Brain pericyte (primary cell): ENCODE measurements at regions not wholly inside any gene's neighbourhood (a gene's known extent, or its start where the extent isn't known, plus 50 kb on each side); places are given as distances from the start of the nearest gene placed in this dataset.

ENCODE experiments used
- DNase-seq: peaks from one replicate; pipeline ENCODE4 v3.0.0-alpha.2; 2012; ENCODE audit warnings: low read depth, low spot score

DNA sequence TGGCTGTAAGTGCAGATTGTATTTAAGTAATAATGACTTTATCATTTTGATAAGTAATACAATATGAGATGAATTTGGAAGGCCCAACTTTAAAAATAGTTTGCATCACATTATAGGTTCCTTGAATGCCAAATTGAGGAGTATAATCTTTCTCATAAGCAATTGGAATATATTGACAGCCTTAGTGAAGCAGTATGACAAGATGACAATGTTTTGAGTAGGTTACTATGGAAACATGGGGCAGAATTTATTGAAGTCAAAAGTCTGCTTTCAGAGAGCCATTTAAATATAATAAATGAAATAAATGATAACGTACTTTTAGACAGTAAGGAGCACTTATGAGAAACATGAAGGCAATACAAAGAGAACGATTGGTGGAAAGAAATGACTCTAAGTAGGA, 776.4 kb downstream of the TECRL start:
- no peak for DNase-seq

DNA sequence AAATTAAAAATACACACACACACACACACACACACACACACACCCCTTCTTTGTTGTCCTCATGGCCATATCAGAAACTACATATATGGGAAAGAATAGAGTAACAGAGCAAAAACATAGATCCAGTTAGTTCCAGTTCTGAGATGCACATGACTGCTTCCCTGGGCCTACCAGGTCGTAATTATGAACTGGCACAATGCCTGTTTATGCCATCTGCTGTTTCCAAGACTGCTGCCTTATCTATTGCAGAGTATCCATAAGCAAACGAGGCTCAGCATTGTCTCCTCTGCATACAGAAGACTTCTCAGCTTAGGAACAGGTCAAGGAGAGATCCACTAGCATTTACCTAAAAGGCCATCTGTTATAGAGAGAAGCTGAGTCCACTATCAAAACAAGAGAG, 789.0 kb downstream of the TECRL start:
- DNase-seq, result no peak

DNA sequence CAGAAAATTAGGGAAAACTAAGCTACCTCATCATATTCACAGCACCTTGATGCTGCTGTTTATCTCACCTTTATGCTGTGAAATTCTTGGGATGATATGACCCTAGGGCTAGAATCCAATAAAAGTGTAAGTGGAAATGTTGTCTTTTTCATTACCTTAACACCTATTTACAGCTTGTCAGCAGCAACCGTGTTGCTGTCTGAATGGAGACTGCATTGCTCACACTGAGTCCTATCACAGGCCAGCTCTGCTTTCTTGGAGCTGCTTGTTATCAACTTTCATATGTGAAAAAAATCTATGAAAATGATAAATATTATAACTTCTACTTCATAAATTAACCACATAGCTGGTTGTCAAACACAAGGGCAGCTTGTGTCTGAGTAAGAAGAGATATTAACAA, 789.5 kb downstream of the TECRL start:
- no peak for DNase-seq

DNA sequence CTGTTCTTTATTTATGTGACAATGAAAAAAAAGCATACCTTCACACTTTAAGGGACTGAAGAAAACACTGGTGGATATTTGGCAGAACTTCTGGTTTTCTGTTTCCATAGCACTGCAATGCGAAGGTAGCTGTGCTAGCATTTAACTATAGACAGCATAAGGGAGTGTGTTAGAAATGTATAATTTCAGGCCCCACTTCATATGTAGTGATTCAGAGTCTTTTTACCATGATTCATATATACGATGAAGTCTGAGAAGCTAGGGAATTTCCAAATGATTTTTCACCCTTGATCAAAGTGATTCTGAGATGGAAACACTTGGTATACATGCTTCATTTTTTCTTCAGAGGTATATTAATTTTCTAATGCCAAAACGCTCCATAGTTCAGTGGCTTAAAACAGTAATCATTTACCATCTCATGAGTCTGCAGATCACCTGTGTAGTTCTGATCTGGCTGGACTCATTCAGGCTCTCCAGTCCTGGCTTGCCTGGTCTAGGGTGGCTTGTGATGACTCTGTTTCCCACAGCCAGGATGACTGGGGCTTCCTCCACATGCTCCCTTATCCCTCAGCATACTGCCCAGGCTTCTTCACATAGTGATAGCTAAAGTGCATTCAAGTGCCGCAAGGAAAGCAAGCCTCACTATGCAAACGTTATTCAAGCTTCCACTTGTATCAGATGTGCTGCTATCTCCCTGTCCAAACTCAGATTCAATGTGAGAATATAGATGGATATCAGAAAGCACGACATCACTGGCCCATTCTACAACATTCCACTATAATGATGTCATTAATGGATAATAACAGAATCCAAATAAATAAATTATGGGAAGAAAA, 790.1 kb downstream of the TECRL start:
- DNase-seq, result no peak

DNA sequence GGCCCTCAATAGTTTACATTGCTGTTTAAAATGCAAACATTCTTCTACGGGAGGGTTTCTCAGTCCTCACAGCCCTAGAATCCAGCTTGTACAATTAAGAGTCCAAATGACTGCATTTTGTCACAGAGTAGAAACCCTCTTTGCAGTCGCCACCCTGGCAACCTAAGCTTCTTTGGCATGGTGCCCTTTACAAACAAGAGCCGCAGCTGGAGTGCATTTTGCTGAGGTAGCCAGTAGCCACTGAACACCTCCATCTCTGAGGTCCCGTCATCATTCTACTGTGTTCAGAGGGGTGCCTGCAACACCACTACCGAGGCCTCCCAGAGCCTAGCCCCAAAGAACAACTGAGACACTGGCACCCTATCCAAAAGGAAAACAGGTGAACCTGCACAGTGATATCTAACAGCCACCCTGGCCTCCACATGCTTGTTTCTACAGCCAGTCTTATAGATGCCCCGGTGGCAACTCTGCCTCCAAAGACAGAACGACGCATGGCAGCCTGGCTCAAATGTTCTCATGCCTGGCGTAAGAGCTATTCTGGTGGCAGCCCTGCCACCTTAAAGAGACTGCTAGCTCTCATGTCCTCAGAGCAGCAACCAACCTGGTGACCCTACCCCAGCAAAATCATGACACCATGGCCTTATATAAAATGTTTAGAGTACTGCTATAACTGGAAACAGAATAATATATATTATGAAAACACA, 801.9 kb downstream of the TECRL start:
- no peak for DNase-seq

DNA sequence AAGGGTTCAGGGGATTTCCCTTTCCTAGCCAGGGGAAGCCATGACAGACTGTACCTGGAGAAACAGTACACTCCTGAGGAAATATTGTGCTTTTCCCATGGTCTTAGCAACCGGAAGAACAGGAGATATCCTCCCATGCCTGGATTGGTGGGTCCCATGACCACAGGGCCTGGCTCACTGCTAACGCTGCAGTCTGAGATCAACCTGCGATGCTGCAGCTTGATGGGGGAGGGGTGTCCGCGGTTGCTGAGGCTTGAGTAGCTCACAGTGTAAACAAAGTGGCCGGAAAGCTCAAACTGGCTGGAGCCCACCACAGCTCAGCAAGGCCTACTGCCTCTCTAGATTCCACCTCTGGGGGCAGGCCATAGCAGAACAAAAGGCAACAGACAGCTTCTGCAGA, 819.5 kb downstream of the TECRL start:
- DNase-seq, result no peak

DNA sequence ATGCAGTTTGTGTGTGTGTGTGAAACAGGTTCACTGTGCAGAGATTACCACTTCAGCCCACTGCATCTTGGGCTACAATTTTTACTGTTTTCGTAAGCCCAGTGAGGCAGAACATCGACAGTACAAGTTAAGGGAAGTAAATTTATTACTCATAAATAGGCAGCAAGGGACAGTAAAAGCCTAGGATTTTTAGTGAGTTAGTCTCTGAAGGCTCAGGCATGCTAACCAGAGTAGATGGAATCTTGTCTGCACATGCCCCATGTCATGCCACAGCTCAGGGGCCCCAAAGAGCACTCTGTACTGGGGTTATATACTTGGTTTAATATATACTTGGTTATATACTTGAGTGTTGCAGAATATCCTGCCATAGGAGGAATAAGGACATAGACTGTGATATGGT, 825.7 kb downstream of the TECRL start:
- no peak for DNase-seq

DNA sequence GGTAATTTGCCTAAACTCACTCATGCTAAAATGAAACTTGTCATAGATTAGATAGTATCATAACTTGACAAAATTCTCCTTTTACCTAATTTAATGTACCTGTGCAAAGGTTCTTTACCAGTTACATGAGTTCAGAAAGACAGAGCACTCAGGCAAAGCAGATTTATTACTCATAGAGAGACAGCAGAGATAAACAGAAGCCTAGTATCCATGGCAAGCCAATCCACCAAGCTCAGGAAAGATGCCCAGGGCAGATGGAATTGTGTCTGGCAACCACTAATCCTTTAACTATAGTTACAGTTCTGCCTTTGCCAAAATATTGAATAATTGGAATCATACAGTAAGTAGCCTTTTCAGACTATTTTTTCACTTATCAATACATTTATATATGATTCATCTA, 826.2 kb downstream of the TECRL start:
- DNase-seq, result no peak

DNA sequence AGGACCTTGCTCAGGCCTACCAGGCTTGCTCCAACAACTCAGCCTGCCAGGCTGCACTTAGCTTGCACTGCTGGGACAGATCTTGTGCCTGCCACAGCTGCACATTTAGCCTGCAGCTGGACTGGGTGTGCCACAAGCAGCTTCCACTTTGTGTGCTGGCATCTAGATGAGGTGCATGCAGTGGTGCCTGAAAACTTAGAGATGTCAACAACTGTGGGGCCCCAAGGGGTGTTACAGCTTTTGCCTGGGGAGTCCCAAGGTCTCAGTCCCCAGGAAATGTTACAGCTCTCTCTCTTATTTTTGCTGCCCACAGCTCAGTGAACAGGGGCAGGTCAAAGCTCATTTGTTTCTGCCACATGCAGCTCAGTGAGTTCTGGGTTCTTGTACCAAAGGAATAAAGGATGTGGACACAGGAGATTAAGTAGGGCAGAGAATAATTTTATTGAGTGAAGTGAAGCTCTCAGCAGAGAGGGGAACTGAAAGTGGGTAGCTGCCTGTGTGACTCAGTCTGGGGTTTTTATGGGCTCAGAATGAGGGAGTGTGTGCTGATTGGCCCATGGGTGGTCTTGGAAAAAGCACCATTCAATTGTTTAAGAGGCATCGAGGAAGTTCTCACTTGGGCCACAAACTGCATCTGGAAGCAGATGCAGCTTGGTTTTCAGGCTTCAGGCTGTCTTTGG, 828.3 kb downstream of the TECRL start:
- no peak for DNase-seq

DNA sequence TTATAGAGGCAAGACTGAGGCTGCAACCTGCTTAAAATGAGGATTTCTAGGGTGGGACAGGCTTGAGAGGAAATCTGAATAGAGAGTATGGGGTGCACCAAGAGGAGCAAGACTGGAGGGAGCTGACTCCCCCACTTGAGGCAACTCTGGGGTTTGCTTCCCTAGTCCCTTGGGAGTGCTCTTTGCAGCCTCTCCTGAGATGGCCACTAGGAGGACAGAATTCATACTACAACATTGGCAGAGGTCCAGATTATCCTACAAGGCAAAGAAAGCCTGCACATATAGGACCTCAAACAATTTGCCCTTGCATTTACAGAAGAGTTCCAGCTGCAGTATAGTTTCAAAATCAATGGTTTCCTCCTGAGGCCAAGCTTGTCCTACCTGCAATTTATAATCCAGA, 830.9 kb downstream of the TECRL start:
- no peak for DNase-seq

DNA sequence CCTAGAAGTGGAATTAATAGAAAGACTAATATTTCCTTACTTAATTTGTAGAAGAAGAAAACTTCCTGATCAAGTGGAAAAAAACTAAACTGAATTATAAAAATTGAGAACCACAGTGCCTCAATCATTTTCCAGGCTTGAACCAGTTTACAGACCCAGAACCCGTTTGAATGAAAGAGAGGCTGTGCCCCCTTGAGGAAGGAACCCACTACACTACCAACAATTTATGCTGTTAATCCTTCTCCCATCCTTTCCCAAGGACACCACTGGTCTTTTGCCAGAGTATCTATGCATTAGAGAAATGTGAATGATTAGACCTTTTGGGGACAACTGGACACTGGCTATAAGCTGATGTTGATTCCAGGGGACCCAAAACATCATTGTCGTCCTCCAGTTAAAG, 842.6 kb downstream of the TECRL start:
- DNase-seq, result no peak

DNA sequence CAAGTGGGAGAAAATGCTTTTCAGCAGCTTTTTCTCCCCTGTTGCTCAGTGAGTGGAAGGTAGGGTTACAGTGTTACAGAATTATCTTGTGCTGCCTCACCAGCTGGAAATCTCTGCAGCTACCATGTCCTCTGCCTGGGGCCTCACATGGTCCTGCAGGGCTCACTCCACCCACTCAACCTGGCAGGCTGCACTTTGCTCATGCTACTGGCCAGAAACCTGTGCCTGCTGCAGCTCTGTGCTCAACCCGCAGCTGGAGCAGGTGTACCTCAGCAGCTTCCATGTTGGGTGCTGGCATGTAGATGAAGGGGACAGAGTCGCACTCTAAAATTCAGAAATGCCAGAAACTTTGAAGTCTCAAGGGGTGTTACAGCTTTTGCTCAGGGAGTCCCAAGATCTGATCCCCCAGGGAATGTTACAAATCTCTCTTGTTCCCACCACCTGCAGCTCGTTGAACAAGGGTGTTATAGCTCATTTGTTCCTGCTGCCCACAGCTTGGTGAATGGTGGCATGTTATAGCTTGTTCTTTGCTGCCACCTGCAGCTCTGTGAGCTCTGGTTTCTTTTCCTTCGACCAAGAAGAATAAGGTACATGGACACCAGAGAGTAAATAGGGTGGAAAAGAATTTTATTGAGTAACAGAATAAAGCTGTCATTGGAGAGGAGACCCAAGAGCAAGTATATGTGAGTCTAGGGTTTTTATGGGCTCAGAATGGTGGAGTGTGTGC, 845.8 kb downstream of the TECRL start:
- DNase-seq, result no peak

DNA sequence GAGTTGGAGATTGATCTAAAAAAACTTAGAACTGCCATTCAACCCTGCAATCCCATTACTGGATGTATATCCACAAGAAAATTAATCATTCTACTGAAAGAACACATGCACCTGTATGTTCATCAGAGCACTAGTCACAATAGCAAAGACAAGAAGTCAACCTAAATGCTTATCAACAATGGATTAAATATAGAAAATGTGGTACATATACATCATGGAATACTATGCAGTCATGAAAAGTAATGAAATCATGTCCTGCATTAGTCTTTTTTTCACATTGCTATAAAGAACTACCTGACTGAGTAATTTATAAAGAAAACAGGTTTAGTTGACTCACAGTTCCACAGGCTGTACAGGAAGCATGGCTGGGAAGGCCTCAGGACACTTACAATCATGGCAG, 850.5 kb downstream of the TECRL start:
- no peak for DNase-seq

DNA sequence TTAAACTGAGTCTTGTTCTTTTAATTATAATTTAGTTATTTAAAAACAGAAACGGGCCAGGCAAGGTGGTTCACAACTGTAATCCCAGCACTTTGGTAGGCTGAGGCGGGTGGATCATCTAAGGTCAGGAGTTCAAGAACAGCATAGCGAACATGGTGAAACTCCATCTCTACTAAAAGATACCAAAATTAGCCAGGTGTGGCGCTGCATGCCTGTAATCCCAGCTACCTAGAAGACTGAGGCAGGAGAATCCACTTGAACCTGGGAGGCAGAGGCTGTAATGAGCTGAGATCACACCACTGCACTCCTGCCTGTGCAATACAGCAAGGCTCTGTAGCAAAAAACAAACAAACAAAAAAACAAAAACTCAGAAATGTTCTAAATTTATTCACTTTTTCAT, 852.9 kb downstream of the TECRL start:
- no peak for DNase-seq

DNA sequence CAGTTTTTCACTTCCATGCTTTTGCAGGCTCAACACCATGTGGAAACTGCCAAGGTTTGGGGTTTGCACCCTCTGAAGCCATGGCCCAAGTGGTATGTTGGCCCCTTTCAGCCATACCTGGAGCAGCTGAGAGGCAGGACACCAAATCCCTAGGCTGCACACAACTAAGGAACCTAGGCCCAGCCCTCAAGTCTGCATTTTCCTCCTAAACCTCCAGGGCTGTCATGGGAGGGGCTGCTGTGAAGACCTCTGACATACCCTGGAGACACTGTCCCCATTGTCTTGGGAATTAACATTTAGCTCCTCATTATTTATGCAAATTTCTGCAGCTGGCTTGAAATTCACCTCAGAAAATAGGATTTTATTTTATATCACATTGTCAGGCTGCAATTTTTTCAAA, 856.1 kb downstream of the TECRL start:
- DNase-seq, result no peak

DNA sequence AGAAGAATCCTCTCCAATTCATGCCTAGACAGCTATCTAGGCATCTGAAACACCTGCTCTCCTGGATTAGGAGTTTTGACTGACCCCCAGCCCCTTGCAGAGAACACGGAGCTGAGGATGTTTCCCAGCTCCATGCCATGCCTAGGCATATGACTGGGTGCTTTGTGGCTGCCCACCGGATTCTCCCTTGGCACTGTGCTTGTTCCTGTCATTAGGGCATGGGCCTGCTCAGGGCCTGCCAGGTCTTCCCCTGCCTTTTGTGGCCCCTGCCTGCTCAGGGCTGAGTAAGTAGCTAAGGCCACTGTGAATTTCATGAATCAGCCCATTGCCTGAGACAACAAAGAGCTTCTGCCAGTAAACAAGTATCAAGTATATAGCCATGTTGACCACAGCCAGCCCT, 867.4 kb downstream of the TECRL start:
- DNase-seq, result no peak

DNA sequence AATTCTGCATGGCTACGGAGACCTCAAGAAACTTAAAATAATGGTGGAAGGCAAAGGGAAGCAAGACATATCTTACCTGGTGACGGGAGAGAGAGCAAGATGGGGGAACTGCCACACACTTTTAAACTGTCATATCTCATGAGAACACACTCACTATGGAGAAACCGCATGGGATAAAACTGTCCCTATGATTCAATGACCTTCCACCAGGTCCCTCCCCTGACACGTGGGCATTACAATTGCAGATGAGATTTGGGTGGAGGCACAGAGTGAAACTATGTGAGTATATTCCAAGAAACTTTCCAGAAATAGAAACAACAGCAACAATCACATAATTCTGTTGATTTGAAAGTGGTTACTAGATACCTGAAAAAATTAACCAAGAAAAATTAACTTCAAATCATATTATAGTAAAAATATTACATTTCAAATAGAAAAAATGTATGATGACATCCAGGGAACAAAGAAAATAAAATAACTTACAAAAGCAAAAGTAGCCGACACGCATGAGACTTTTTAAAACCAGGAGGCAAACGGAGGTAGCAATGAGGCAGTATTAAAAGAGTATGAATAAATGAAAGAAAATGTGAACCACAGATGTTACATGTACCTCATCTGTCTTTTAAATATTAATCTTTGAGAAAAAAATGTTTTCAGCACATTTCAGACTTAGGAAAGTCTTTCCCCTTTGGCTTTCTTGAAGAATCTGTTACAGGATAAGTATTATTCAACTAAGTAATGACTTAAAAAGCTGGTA, 879.5 kb downstream of the TECRL start:
- no peak for DNase-seq

DNA sequence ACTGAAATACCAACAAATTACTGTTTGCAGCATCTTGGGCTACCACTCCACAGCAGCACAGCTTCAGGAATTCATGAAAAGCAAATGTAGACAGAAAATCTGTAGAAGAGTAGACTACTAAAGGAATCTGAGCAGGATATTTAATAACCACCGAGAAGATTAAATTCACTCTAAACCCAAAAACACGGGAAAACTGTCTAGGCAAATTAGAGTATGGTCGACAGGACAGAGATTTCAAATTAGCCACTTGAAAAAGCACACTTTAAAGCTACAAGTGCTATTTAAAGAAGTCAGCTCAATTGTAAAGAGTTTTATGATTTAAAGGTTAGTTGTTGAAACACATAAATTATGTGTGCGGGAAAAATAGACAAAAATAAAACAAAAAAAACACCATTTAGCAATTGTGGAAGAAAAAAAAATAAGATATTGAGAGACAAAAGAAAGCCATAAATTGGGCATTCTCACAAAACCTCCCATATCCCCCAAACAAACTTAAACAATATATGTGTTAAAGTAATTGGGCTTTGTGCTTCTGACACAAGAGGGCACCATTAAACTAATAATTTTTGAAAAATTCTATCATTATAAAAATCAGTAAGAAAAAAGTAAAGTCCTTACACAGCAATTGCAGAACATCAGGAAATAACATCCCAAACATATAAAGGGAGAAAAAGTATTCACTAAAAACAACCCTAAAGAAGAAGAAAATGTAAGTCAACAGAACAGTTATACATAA, 880.8 kb downstream of the TECRL start:
- no peak for DNase-seq

DNA sequence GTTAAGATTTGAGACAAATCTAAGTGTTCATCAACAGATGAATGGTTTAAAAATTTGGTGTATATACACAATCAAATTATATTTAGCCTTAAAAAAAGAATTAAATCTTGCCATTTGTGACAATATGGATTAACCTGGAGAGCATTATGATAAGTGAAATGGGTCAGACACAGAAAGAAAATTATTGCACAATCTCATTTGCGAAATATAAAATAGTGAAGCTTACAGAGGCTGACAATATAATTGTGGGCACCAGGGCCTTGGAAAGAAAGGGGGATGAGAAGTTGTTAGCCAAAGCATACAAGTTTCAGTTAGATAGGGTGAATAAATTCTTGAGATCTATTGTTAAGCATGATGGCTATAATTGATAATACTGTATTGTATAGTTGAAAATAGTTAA, 883.0 kb downstream of the TECRL start:
- DNase-seq, result no peak

DNA sequence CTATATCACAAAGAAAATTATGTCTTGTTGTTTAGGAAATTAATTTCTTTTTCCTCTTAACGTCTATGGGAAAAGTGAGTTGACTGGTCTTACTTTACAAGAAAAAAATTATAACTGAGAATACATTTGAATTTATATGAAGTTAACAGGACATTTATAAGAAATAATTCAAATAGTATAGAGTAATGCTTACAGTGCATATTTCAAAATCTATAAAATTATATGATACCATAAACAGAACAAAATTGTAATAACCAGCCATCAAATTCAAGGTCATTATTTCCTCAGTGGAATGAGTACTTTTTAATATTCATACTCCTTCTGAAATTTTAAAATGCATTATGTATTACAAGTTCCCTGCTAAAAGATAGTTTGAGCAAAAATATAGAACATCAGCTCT, 884.5 kb downstream of the TECRL start:
- no peak for DNase-seq
